Uterus (tissue), 2 donors: ENCODE measurements at regions not wholly inside any gene's neighbourhood (a gene's known extent, or its start where the extent isn't known, plus 50 kb on each side); places are given as distances from the start of the nearest gene placed in this dataset.

Experiments used
- POLR2A ChIP-seq, 2 donors: fragments of 450-650 bp; IDR thresholded peaks; one replicate each; pipeline ENCODE4 v1.6.1; 2016; ENCODE audit warnings: antibody characterized with exemption in 2 of 2, mild to moderate bottlenecking in 1 of 2, moderate library complexity in 1 of 2
- TF ChIP-seq, protein P1 (sequence below), 4 experiments: fragments of 200-600 bp in 2 of 4; fragments of 450-650 bp in 2 of 4; sonication (generic) in 2 of 4; IDR thresholded peaks; one replicate each; pipeline ENCODE4 v1.5.1; 2016 to 2019; ENCODE audit warnings: antibody characterized with exemption in 4 of 4, mild to moderate bottlenecking in 2 of 4, moderate library complexity in 1 of 4

DNA sequence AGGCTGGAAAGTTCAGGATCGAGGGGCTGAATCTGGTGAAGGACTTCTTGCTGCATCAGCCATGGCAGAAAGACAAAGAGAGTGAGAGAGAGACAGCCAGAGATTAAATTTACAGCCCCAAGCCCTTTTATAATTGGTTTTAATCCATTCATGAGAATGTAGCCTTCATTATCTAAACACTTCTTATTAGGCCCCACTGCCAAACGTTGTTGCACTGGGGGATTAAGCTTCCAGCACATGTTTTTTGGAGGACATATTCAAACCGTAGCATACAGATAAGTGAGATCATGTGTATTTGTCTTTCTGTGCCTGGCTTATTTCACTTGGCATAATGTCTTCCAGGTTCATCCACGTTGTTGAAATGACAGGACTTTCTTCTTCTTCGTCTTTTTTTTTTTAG lies 524.7 kb downstream of the SPRY1 start:
- TF ChIP-seq, protein P1, sequence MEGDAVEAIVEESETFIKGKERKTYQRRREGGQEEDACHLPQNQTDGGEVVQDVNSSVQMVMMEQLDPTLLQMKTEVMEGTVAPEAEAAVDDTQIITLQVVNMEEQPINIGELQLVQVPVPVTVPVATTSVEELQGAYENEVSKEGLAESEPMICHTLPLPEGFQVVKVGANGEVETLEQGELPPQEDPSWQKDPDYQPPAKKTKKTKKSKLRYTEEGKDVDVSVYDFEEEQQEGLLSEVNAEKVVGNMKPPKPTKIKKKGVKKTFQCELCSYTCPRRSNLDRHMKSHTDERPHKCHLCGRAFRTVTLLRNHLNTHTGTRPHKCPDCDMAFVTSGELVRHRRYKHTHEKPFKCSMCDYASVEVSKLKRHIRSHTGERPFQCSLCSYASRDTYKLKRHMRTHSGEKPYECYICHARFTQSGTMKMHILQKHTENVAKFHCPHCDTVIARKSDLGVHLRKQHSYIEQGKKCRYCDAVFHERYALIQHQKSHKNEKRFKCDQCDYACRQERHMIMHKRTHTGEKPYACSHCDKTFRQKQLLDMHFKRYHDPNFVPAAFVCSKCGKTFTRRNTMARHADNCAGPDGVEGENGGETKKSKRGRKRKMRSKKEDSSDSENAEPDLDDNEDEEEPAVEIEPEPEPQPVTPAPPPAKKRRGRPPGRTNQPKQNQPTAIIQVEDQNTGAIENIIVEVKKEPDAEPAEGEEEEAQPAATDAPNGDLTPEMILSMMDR (IDR thresholded peaks at IDR 0.05), result no peak
- no peak for TF ChIP-seq POLR2A (IDR thresholded peaks at IDR 0.05)
